H1 (cell line): ENCODE measurements at regions not wholly inside any gene's neighbourhood (a gene's known extent, or its start where the extent isn't known, plus 50 kb on each side); places are given as distances from the start of the nearest gene placed in this dataset.

Source experiments
- CEBPB ChIP-seq: IDR thresholded peaks from 2 replicates; pipeline ENCODE4 v1.6.1; 2012; ENCODE audit warnings: low read depth, low read length
- KDM1A ChIP-seq: fragments of 200-600, 300-600 bp; sonication (generic); IDR thresholded peaks from 2 replicates; pipeline ENCODE4 v1.7.1; 2016; ENCODE audit warnings: mild to moderate bottlenecking, low read length, borderline replicate concordance
- RAD21 ChIP-seq, 2 experiments: IDR thresholded peaks in 1 of 2; conservative IDR thresholded peaks in 1 of 2; 2 replicates each; pipeline ENCODE4 v1.6.1; 2011; ENCODE audit warnings: low read depth in 2 of 2, low read length in 2 of 2, improper control_type of control experiment in 1 of 2, inconsistent platforms in 1 of 2, mild to moderate bottlenecking in 1 of 2, moderate library complexity in 1 of 2

DNA sequence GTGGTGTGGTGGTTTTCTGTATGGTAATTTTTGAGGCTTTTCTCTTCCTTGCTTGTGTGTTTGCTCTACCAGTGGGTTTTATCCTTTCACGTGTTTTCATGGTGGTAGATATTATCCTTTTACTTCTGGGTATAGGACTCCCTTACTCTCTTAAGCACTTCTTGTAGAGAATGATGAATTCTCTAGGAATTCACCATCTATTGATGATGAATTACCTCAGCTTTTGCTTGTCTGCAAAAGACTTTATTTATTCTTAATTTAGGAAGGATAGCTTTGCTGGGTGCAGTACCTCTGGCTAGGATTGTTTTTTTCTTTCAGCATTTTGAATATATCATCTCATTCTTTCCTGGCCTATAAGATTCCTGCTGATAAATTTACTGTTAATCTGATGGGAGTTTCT, 415.3 kb downstream of the PDGFC start:
- no peak for TF ChIP-seq KDM1A
- TF ChIP-seq CEBPB, result no peak
- no peak for TF ChIP-seq RAD21 (IDR thresholded peaks at IDR 0.05 in 1 of 2, conservative IDR thresholded peaks at IDR 0.05 in 1 of 2; ENCODE audit: low read depth in 2 of 2, low read length in 2 of 2)
